ENCODE measurements at regions not wholly inside any gene's neighbourhood (a gene's known extent, or its start where the extent isn't known, plus 50 kb on each side); places are given as distances from the start of the nearest gene placed in this dataset.

DNA sequence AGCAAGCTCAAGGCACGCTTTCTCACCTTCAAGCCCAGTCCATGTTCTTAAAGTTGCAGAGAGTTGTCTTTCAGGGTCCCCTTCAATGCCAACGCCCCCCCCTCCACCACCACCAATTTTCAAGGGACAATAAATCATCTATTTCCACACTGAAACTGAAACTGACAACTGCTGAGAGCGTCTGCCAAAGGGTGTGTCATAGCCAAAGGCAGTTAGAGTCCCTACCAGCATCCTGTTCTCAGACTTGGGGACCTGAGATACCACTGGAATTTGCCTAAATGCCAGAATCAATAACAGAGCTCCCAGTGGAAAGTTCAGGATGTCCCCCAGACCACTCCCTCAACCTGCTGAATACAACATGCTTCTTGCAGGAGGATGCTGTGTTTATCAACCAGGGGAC is 133.2 kb upstream of the SOX9 start:
- WGBS, 2 donors, result 42 to 58% methylated on average over 3 of the region's 3 CpGs
- TF ChIP-seq, protein P1, sequence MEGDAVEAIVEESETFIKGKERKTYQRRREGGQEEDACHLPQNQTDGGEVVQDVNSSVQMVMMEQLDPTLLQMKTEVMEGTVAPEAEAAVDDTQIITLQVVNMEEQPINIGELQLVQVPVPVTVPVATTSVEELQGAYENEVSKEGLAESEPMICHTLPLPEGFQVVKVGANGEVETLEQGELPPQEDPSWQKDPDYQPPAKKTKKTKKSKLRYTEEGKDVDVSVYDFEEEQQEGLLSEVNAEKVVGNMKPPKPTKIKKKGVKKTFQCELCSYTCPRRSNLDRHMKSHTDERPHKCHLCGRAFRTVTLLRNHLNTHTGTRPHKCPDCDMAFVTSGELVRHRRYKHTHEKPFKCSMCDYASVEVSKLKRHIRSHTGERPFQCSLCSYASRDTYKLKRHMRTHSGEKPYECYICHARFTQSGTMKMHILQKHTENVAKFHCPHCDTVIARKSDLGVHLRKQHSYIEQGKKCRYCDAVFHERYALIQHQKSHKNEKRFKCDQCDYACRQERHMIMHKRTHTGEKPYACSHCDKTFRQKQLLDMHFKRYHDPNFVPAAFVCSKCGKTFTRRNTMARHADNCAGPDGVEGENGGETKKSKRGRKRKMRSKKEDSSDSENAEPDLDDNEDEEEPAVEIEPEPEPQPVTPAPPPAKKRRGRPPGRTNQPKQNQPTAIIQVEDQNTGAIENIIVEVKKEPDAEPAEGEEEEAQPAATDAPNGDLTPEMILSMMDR (IDR thresholded peaks at IDR 0.05), result no peak
- DNase-seq (no peak), ATAC-seq (no peak)
- Histone ChIP-seq H3K36me3 (no peaks in the 10 kb centered on the region), H3K27ac (no peak overlapping the region), H3K27me3 (no peaks in the 10 kb centered on the region), H3K4me3 (no peak overlapping the region), H3K4me1 (no peaks in the 10 kb centered on the region), H3K9me3 (no peaks in the 10 kb centered on the region)
- intact Hi-C loops (cut with DNase I), result no loop called here

- WGBS, 2 donors, result 78 to 80% methylated on average over 2 of the region's 2 CpGs
- intact Hi-C loops (cut with DNase I), result no loop called here
- TF ChIP-seq, protein P1 (IDR thresholded peaks at IDR 0.05), result no peak
These were observed 131.7 kb upstream of the SOX9 start for GRCh38 chr17:71989117-71989516.

DNA sequence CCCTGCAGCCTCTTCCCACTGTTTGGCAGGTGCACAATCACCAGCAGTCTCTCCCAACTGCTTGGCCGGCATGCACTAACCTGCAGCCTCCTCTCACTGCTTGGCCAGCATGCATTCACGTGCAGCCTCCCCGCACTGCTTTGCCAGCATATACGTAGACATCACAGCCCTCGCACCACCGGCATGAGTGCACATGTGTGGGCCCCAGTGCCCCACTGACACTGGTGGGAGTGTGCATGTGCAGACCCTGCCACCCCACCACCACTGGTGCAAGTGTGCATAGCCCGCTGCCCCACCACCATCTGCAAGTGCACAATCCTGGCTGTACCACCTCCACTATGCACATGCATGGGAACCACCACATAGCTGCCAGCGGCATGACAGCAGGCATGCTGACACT is 127.5 kb upstream of the SOX9 start:
- intact Hi-C loops (cut with DNase I), result loop anchor here in 1 of 10 donors (10.0 kb wide), 1 partner anchor 61 kb away; no protein-coding TSS in a partner anchor
- 93 to 94% methylated on average over 8 of the region's 8 CpGs for WGBS, 2 donors

More at GRCh38 chr17:71989117-71989516, 131.7 kb upstream of the SOX9 start:
- ATAC-seq (no peak), DNase-seq (no peak)
- H3K4me3 ChIP-seq, result no peak overlapping the region
- no peaks in the 10 kb centered on the region for H3K4me1 ChIP-seq
- peaks cover 0 to 7% (median 0%) of the 10 kb centered on the region in 7 donors for H3K27me3 ChIP-seq
- no peak overlapping the region for H3K27ac ChIP-seq
- no peaks in the 10 kb centered on the region for H3K36me3 ChIP-seq
- no peaks in the 10 kb centered on the region for H3K9me3 ChIP-seq

GRCh38 chr17:71995590-71995989 is 125.2 kb upstream of the SOX9 start:
- intact Hi-C loops (cut with DNase I), result loop anchor here in 1 of 10 donors (10.0 kb wide), 1 partner anchor 59 kb away; no protein-coding TSS in a partner anchor
- no peaks in the 10 kb centered on the region for H3K36me3 ChIP-seq
- no peak for ATAC-seq
- H3K4me1 ChIP-seq, result no peaks in the 10 kb centered on the region
- TF ChIP-seq, protein P1 (IDR thresholded peaks at IDR 0.05), result no peak
- DNase-seq, result no peak
- no peak overlapping the region for H3K4me3 ChIP-seq
- H3K9me3 ChIP-seq, result no peaks in the 10 kb centered on the region
- WGBS, 2 donors, result 67 to 83% methylated on average over 2 of the region's 2 CpGs
- H3K27ac ChIP-seq, result no peak overlapping the region
- H3K27me3 ChIP-seq, result peaks cover 0 to 7% (median 0%) of the 10 kb centered on the region in 7 donors

More for the DNA sequence above, 127.5 kb upstream of the SOX9 start:
- Histone ChIP-seq H3K4me1 (no peaks in the 10 kb centered on the region), H3K36me3 (no peaks in the 10 kb centered on the region), H3K4me3 (no peak overlapping the region), H3K9me3 (no peaks in the 10 kb centered on the region), H3K27me3 (peaks cover 0 to 7% (median 0%) of the 10 kb centered on the region in 7 donors), H3K27ac (no peak overlapping the region)
- no peak for ATAC-seq
- DNase-seq, result no peak
- TF ChIP-seq, protein P1 (IDR thresholded peaks at IDR 0.05), result no peak
